ENCODE measurements at regions not wholly inside any gene's neighbourhood (a gene's known extent, or its start where the extent isn't known, plus 50 kb on each side); places are given as distances from the start of the nearest gene placed in this dataset.

DNA sequence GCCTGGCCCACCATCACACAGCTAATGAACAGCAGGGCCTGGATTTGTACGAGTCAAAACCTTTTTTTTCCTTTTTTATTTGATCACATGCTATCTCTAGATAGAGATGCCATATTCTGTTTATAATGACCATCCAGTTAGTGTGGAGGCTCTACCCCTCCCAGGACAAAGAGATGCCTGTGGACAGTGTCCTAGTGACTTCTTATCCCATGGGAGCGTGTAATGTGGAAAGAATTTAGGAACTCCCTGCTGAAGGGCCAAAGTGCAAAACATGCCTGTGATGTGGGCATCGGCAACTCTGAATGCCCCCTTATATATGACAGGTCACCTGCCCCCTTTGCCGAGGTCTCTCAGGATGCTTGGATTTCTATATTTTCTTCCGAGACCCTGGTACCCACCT is 292.2 kb downstream of the RRAGC start:
- Histone ChIP-seq H3K4me3 (ENCODE audit: severe bottlenecking) (no peak overlapping the region), H3K9me3 (ENCODE audit: severe bottlenecking) (no peaks in the 10 kb centered on the region), H3K4me1 (ENCODE audit: insufficient read depth, poor library complexity, severe bottlenecking) (no peaks in the 10 kb centered on the region), H3K27ac (ENCODE audit: poor library complexity, severe bottlenecking) (no peak overlapping the region), H3K36me3 (ENCODE audit: low read depth) (no peaks in the 10 kb centered on the region), H3K27me3 (ENCODE audit: insufficient read depth, poor library complexity, severe bottlenecking) (peaks cover 20% of the 10 kb centered on the region)
- ATAC-seq (ENCODE audit: low read depth) (no peak), DNase-seq (ENCODE audit: low spot score) (no peak)
- TF ChIP-seq, protein P1, sequence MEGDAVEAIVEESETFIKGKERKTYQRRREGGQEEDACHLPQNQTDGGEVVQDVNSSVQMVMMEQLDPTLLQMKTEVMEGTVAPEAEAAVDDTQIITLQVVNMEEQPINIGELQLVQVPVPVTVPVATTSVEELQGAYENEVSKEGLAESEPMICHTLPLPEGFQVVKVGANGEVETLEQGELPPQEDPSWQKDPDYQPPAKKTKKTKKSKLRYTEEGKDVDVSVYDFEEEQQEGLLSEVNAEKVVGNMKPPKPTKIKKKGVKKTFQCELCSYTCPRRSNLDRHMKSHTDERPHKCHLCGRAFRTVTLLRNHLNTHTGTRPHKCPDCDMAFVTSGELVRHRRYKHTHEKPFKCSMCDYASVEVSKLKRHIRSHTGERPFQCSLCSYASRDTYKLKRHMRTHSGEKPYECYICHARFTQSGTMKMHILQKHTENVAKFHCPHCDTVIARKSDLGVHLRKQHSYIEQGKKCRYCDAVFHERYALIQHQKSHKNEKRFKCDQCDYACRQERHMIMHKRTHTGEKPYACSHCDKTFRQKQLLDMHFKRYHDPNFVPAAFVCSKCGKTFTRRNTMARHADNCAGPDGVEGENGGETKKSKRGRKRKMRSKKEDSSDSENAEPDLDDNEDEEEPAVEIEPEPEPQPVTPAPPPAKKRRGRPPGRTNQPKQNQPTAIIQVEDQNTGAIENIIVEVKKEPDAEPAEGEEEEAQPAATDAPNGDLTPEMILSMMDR (IDR thresholded peaks at IDR 0.05; ENCODE audit: poor library complexity, severe bottlenecking): no peak

DNA sequence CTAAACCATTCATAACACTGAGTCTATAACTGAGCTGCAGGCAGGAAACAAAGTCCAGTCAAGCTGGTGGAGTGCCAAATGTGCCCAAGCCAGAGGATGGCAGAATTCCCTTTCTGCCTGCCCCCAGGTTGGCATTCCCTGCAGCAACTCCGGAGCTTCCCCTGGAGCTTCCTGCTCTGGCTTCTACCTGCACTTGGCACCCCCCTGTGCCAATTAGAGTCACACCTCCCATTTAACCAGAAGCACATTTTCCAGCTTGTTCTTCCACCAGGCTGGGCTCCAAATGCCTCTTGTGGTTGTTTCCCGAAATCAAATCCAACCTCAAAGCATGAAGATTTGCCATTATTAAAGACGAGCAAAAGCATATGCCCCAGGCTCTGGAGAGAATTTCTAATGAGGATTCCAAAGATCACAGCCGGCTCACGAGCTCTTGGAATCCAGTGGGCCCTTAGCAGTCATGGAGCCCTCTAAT is 294.5 kb downstream of the RRAGC start:
- H3K4me1 ChIP-seq (ENCODE audit: insufficient read depth, poor library complexity, severe bottlenecking): no peaks in the 10 kb centered on the region
- ATAC-seq (ENCODE audit: low read depth) (no peak), DNase-seq (ENCODE audit: low spot score) (no peak)
- no peaks in the 10 kb centered on the region for H3K36me3 ChIP-seq (ENCODE audit: low read depth)
- peaks cover 11% of the 10 kb centered on the region for H3K27me3 ChIP-seq (ENCODE audit: insufficient read depth, poor library complexity, severe bottlenecking)
- no peak overlapping the region for H3K4me3 ChIP-seq (ENCODE audit: severe bottlenecking)
- no peaks in the 10 kb centered on the region for H3K9me3 ChIP-seq (ENCODE audit: severe bottlenecking)
- H3K27ac ChIP-seq (ENCODE audit: poor library complexity, severe bottlenecking): no peak overlapping the region
- TF ChIP-seq, protein P1 (IDR thresholded peaks at IDR 0.05; ENCODE audit: poor library complexity, severe bottlenecking): no peak

DNA sequence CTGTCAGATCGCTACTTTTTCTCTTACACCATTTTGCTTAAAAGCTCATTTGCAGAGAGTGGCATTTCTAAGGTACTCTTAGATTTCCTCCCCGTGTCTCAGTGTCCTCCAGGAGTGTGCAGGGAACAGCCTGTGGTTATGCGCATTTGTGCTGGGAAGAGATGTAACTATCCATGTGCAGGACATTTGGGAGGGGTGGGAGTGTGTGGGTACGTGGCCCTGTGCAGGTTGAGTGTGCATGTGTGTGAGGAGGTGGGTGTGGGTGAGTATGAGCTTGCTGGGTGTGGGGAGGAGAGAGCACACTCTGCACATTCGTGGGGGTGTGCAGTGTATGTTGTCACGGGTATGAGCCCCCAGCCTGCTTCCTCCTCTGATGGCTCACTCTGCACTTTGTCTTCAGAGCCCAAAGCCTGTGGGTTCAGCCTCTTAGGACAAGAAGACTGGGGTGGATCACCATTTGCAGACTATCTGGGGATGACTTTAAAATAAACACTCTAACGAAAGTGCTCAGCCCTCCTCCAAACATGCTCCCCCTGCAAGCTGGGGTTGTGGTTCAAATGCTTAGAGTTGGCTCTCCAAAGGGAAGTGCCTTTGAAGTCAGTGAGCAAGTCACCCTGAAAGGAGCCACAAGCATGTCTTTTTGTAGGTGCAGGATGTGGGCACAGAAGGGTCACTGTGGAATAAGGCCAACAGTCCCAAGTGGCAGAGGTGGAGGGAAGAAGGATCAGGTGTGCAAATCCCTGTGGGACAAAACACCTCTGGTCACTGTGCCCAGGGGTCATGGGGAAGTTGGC is 295.4 kb downstream of the RRAGC start:
- ATAC-seq (ENCODE audit: low read depth) (no peak), DNase-seq (ENCODE audit: low spot score) (no peak)
- TF ChIP-seq, protein P1 (IDR thresholded peaks at IDR 0.05; ENCODE audit: poor library complexity, severe bottlenecking): no peak
- Histone ChIP-seq H3K27me3 (ENCODE audit: insufficient read depth, poor library complexity, severe bottlenecking) (peaks cover 3% of the 10 kb centered on the region), H3K27ac (ENCODE audit: poor library complexity, severe bottlenecking) (no peak overlapping the region), H3K4me3 (ENCODE audit: severe bottlenecking) (no peak overlapping the region), H3K4me1 (ENCODE audit: insufficient read depth, poor library complexity, severe bottlenecking) (no peaks in the 10 kb centered on the region), H3K9me3 (ENCODE audit: severe bottlenecking) (no peaks in the 10 kb centered on the region), H3K36me3 (ENCODE audit: low read depth) (no peaks in the 10 kb centered on the region)

DNA sequence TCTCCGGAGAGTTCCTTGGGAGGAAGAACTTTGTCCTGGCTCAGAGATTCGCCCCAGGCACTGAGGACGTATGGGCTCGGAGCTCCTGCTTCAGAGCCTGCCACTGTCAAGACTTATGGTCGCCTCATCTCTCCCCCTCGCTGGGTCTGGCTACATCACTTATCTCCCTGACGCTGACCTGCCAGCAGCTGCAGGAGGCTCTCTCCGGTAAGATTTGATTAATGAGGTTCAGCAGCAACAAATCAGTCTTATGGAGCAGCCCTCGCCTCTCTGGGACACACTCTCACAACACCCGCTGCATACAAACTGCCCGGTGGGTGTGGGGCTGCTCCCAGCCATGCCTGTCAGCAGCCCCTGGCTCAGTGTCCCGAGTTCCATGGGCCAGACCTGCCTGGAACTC is 297.8 kb downstream of the RRAGC start:
- Histone ChIP-seq H3K4me3 (ENCODE audit: severe bottlenecking) (no peak overlapping the region), H3K27me3 (ENCODE audit: insufficient read depth, poor library complexity, severe bottlenecking) (peaks cover 3% of the 10 kb centered on the region), H3K9me3 (ENCODE audit: severe bottlenecking) (no peaks in the 10 kb centered on the region), H3K4me1 (ENCODE audit: insufficient read depth, poor library complexity, severe bottlenecking) (no peaks in the 10 kb centered on the region), H3K27ac (ENCODE audit: poor library complexity, severe bottlenecking) (no peak overlapping the region), H3K36me3 (ENCODE audit: low read depth) (no peaks in the 10 kb centered on the region)
- DNase-seq (ENCODE audit: low spot score) (no peak), ATAC-seq (ENCODE audit: low read depth) (no peak)
- TF ChIP-seq, protein P1 (IDR thresholded peaks at IDR 0.05; ENCODE audit: poor library complexity, severe bottlenecking): no peak

DNA sequence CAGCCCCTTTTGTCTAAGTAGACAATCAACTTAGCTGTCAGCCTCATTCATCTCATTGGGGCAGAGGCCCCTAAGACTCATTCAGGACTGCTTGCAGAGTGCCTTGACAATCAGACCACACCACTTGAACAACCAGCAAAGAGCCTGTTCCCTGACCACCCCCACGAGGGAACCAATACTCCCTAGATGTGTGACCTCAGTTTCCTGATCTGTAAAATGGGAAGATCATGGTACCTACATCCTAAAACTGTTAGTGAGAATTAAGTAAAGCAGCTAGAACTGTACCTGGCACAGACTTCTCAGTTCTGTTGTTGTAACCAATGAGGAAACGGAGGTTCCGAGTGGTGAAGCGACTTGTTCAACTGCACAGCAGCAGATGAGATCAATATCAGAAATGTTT is 298.5 kb downstream of the RRAGC start:
- no peak for DNase-seq (ENCODE audit: low spot score)
- Histone ChIP-seq H3K4me1 (ENCODE audit: insufficient read depth, poor library complexity, severe bottlenecking) (no peaks in the 10 kb centered on the region), H3K36me3 (ENCODE audit: low read depth) (no peaks in the 10 kb centered on the region), H3K27ac (ENCODE audit: poor library complexity, severe bottlenecking) (no peak overlapping the region), H3K4me3 (ENCODE audit: severe bottlenecking) (no peak overlapping the region), H3K9me3 (ENCODE audit: severe bottlenecking) (no peaks in the 10 kb centered on the region), H3K27me3 (ENCODE audit: insufficient read depth, poor library complexity, severe bottlenecking) (peaks cover 3% of the 10 kb centered on the region)
- ATAC-seq (ENCODE audit: low read depth): no peak
- TF ChIP-seq, protein P1 (IDR thresholded peaks at IDR 0.05; ENCODE audit: poor library complexity, severe bottlenecking): no peak

Measured in RWPE2 (cell line).